ENCODE measurements at regions not wholly inside any gene's neighbourhood (a gene's known extent, or its start where the extent isn't known, plus 50 kb on each side); places are given as distances from the start of the nearest gene placed in this dataset.
"Not testable (repeated sequence)": the region's sequence is repeated elsewhere in the genome, so short reads cannot be mapped to it uniquely, and the experiment has no call there.

DNA sequence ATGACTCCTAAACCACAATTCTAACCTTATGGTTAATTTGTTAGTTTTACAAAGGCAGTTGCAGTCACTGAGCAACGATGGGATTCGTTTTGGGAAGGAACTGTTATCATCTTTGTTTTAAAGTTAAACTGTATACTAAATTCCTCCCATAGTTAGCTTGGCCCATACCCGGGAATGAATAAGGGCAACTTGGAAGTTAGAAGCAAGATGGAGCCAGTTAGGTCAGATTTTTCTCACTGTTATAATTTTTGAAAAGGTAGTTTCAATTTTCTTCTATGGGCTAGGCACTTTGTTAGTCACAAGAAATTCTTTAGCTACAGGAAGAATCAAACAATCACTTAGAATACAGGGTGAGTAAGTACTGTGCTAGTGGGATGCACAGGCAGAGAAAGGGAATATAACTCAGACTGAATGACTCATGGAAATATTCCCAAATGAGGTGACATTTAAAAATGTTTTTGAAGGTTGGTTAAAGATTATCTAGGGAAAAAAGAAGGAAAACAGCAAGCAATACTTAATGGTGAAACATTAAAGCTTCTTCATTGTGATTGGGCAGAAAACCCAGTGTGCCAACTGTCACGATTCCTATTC lies 153.6 kb downstream of the MAGEB17 start:
- DNase-seq: no peak

DNA sequence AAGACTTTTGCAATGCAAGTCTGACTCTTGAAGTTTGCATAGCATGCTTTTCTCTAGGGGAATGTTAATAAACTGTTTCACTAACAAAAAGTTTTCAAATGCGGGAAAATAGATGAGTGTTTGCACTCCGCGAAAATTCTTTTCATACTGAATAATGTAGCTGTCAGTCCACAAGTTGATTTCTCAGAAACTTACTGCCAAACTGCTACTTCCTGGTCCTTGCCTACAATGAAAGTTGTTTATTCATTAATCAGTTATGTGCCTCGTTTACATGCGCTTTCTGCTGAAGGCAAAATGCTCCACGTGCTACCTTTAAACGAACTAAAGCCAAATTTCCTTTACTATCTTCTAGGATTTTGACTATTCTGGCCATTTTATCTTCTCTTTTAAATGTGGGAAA lies 166.2 kb downstream of the MAGEB17 start:
- no peak for DNase-seq

DNA sequence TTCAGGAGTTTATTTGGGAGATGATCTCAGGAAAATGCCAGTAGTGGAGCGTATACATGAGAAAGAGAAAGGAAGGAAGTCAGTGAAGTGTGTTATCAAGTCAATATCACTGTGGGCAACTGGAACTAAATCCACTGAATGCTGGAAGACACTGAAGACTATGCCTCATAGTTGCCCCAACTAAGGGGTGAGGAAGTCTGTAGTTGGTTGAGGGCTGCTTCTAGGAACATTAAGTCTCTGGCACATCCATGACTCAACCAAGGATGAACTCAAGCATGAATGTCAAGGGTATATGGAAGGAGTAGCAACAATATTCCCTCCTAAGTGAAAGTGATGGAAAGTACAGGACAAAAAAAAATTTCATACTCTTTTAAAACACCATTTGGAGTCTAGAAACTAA lies 167.9 kb downstream of the MAGEB17 start:
- DNase-seq: no peak

DNA sequence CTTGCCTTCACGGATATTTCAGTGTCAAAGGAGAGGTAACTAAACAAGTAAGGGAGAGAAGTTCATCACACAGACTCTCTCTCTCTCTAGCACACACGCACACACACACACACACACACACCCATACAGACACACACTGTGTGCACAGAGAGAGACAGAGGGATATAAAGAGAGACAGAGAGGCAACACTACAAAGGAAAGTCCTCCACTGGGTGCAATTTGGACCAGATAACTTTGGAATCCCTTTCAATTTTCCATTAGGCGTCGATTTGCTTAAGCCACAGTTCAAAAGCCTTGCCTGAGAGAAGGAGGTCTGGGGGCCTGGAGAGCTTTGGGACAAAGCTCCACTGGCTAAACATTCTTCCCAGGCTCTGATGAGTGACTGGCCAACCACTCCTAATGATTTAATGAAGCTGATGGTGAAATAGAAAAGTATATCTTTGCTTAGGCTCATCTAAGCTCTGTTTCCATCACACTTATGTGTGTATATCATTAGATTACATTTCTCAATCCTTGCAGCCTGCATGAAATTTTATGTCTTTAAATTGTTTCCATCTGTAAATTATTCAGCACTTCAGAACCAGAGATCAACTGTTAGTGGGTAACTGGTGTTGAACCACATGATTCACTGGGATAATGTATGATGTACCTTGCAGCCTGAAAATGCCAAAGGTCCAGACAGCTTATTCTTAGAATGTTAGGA lies 180.8 kb downstream of the MAGEB17 start:
- DNase-seq: no peak

- no peak for DNase-seq
Measured at GRCh38 chrX:16357902-16358301, 190.6 kb downstream of the MAGEB17 start.

DNA sequence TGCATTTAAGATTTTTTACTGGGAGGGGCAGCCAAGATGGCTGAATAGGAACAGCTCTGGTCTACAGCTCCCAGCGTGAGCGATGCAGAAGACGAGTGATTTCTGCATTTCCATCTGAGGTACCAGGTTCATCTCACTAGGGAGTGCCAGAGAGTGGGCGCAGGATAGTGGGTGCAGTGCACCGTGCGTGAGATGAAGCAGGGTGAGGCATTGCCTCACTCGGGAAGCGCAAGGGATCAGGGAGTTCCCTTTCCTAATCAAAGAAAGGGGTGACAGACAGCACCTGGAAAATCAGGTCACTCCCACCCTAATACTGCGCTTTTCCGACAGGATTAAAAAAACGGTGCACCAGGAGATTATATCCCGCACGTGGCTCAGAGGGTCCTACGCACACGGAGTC lies 192.8 kb downstream of the MAGEB17 start:
- not testable (repeated sequence) for DNase-seq

GRCh38 chrX:16368696-16369095 lies 201.4 kb downstream of the MAGEB17 start:
- no peak for DNase-seq

DNA sequence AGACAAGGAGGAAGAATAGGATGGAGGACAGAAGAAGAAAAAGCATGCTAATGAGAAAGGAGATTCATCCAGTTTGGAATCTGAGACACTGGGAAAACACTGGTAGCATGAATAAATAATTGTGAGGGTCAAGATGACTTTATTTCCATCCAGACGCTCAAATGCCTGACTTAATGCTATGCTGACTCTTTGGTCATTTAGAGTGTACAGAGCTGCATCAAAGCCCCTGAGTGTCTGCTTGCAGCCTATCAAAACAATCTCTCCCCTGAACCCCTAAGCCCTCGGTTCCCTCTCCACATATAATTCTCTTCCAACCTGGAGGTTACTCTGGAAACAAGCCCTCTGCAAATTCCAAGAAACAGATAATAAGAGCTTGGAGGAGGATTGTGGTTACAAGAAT lies 208.8 kb downstream of the MAGEB17 start:
- no peak for DNase-seq

DNA sequence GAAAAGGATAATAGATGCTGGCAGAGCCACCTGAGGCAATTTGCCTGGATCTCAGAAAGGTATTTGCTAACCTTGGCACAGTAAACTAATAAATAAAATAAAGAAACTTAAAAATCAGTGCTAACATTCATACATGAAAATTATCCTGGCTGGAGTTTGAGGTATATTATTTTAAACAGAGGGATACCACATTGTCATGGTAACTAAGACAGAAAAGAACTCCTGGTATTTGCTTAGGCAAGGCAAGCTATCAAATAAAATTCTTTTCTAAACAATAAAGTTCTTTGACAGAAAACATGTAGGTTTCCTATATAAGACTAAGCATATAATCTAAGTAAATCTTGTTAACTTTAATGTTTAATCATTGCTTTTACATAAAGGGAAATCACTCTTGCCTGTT lies 218.8 kb downstream of the MAGEB17 start:
- no peak for DNase-seq

- no peak for DNase-seq
Measured at GRCh38 chrX:16392597-16392996, 225.3 kb downstream of the MAGEB17 start.

GRCh38 chrX:16394290-16394689 lies 227.0 kb downstream of the MAGEB17 start:
- no peak for DNase-seq

DNA sequence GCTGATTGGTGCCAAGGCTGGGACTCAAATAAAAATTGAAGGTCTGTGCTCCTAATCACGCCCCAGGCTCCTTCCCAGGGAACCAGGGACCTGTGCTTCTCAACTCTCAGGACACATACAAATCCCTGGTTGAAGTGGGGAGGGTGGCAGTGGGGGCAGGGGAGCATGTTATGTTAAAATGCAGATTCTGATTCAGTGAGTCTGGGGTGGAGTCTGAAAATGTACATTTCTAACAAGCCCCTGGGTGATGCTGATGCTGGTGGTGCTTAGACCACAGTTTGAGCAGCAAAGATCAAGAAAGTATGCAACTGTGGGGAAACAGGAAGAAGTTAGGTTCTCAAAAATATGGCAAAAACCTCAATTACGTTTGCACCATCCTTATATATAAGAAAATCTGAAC lies 236.5 kb downstream of the MAGEB17 start:
- DNase-seq: no peak

GRCh38 chrX:16416588-16416987 lies 233.4 kb upstream of the S100G start:
- DNase-seq: no peak

GRCh38 chrX:16418650-16419049 lies 231.3 kb upstream of the S100G start:
- DNase-seq: no peak

GRCh38 chrX:16427668-16428067 lies 222.3 kb upstream of the S100G start:
- no peak for DNase-seq

DNA sequence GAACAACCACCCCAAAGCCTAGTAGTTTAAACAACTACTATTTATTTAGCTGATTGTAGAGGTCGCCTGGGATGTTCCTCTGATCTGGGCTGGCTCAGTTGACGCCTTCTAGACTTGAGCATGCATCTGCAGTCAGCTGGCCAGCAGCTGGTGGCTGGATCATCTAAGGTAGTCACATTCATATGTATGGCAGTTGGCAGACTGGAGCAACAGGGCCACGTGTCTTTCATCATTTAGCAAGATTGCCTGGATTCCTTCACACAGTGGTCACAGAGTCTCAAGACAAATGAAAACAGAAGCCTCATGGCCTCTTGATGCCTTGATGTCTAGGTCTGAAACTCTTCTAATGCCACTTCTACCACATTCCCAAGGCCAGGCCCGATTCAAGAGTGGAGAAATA lies 220.6 kb upstream of the S100G start:
- DNase-seq: no peak

GRCh38 chrX:16431266-16431665 lies 218.7 kb upstream of the S100G start:
- DNase-seq: no peak

GRCh38 chrX:16433021-16433420 lies 216.9 kb upstream of the S100G start:
- DNase-seq: no peak

DNA sequence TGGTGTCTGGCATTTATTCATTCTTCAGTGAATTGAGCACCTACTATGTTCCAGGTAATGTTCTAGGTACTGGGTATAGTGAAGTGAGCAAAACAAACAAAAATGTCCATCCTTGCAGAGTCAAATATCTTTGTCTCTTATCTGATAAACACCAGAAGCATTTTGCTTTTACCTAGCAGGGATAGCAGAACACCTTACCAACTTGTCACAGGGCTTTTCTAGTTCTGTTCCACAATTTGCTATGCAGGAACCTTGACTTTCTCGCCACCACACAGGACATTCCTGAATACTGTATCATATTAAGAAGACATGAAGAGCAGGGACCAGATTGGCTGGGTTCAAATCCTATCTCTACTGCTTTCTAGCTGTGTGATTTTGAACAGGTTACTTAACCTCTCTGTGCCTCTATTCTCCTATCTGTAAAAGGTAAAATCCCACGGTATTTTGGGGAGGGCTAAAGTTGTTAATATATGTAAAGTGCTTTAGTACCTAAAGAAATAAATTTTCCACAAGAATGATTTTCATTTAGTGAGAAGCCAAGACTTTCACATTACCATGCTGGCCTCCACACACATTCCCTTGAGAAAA lies 214.5 kb upstream of the S100G start:
- no peak for DNase-seq

DNA sequence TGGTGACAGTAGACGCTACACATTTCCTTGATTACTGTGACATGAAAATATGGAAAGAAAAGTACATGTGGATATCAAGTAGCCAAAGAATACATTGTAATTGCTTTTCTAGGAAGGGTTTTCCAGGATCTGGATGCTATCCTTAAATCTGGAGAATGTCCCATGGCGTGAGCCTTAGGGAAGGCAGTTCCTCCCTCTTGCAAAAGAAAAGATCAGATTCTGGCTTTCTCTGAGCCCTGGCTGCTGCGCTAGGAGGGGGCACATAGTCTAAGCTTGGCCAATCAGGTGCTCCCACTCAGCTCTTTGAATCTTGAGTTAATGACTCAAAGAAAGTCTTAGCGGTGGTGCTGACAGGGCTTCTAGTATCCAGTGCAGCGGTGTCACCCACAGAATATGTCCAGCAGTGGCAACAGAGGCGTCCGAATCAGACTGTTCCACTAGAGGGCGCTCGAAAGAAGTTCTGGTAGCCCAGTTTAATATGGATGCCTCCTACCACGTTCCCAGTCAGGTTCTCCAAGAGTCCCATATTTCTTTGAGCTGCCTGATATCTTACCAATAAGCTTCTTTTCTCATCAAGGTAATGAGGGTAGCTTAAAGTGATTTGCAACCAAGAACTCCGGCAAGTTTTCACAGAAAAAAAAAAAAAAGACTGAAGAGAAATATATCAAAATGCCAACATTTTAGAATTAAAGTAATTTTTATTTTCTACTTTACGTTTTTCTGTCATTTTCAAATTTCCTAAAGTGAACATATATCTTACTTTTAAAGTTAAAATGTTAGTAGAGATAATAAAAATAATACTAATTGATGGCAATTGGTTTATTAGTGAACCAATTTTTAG lies 213.4 kb upstream of the S100G start:
- no peak for DNase-seq

- no peak for DNase-seq
Measured at GRCh38 chrX:16440446-16440845, 209.5 kb upstream of the S100G start.

GRCh38 chrX:16444353-16444752 lies 205.6 kb upstream of the S100G start:
- peak; percentile 2 for DNase-seq

GRCh38 chrX:16445166-16445752 lies 204.7 kb upstream of the S100G start:
- DNase-seq: no peak
